Cerebellar nuclear complex (tissue), 1 donor: ENCODE measurements at regions not wholly inside any gene's neighbourhood (a gene's known extent, or its start where the extent isn't known, plus 50 kb on each side); places are given as distances from the start of the nearest gene placed in this dataset.
"Not testable (repeated sequence)": the region's sequence is repeated elsewhere in the genome, so short reads cannot be mapped to it uniquely, and the experiment has no call there.

Experiments used
- DNase-seq, 2 experiments: peaks; one replicate each; lab custom pipeline; 2025; lab: John Stamatoyannopoulos, UW

DNA sequence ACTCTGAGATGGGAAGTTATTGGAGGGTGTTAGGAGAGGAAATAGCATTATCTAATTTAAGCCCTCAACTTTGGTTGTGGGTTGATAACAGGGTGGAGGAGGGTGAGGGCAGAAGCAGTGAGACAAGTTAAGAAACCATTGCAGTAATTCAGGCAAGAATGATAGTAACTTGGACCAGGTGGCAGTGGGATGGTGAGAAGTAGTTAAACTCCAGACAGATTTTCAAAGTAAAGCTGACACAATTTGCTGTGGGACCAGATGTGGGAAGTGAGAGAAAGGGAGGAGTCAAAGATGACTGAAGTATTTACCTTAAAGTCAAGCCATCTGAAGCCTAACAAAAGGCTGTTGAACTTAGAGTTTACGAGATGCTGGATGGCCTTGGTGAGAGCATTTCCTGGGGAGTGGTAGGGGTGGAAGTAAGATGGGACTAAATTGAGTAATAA, 163.2 kb upstream of the KLF7 start:
- no peak for DNase-seq

DNA sequence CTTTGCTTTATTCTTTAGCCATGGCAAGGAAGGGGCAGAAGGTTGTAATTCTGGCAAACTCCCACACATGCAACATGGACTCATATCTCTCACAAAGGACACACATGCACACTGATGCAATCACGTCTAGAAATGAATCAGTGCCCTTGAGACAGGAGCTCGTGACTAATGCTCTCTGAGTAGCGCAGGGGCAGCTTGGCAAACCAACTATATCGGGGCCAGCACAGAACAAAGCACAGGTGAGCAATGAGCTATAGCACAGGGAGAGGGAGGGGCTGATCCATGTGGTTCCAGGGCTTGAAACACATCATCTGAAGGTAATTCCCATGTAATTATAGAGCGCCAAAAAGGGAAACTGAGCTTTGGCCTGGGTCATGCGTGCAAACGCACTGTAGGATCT, 165.2 kb upstream of the KLF7 start:
- DNase-seq: no peak

DNA sequence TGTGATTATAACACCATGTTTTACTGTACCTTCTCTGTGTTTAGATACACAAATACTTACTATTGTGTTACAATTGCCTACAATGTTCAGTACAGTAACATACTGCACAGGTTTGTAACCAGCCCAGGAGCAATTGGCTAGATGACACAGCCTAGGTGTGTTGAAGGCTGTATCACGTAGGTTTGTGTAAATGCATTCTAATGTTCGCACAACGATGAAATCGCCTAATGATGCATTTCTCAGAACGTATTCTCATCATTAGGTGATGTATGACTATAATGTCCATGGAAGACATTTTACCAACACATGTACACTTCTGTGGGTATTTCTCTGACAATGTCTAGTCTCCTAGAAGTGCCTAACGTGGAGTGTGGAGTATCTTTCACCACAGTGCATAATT, 165.9 kb upstream of the KLF7 start:
- DNase-seq: no peak

DNA sequence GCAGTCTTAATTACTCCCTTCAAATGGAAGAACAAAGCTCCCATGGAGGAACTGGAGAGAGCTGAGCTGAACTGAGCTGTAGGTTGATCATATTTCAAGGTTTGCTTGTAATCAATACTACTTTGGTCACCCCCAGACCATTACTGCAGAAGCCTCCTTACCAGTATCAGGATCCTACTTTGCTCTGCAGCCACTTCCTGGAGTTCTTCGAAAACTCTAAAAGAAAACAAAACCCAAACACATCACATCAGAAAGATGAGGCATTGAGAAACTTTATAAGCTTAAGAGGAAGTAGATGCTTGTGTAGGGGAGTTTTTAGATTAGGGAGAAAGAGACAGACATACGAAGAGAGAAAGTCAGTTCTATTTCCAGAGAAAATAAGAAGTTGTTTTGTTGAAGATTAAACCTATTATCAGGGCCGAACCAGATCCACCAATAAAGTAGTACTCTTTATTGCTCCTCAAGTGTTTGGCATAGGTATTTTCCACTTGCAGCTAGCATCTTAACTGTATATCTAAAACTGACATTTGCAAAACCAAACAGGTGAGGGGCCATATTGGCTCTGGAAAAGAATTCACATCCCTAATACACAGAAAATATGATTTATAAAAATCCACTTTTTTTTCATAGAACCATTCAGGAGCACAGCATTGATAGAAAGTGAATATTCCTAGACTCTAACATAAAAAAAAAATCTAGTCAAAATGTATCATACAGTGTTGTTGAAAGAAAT, 166.9 kb upstream of the KLF7 start:
- no peak for DNase-seq

DNA sequence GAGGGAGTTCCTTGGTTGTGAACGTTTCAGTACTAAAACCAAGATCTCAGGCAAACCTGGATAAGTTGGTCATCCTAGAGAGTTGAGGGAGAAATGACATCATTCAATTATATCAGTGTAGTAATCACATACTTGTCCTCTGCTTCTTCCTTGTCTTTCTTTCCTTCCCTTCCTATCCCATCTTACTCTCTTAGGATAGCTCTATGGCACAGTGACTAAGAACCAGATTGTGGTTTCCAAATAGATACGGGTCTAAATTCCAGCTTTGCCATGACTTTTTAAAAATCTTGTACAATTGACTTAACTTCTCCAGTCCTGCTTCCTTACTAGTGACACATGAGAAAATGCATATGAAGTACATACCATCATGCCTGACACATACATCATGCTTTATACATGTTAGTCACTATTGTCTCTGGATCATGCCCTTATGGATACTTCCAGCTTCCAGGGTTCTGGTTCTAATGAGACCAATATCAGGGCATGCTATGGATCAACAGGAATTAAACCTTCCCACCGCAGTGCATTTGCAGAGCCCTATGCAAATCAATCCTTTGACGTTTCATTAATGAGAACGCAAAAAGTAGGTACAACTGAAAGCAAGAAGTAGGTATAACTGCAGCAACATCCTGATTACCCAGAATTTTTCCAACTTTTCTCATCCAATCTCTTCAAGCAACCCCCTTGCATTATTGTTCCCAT, 168.0 kb upstream of the KLF7 start:
- no peak for DNase-seq

DNA sequence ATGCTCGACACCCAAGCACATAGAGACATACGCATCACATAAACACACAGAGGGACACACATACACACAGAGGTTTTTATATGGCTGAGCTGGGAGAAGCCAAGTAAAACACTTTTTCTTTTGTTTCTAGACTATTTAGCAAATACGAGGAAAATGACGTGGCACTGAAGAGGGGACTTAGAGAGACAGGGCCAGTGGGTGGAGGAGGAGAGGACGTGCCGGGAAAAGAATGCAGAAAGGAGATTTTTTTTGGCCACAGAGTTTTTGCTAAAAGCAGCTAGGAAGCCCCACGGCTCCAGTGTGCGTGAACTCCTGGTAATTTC, 168.5 kb upstream of the KLF7 start:
- no peak for DNase-seq

DNA sequence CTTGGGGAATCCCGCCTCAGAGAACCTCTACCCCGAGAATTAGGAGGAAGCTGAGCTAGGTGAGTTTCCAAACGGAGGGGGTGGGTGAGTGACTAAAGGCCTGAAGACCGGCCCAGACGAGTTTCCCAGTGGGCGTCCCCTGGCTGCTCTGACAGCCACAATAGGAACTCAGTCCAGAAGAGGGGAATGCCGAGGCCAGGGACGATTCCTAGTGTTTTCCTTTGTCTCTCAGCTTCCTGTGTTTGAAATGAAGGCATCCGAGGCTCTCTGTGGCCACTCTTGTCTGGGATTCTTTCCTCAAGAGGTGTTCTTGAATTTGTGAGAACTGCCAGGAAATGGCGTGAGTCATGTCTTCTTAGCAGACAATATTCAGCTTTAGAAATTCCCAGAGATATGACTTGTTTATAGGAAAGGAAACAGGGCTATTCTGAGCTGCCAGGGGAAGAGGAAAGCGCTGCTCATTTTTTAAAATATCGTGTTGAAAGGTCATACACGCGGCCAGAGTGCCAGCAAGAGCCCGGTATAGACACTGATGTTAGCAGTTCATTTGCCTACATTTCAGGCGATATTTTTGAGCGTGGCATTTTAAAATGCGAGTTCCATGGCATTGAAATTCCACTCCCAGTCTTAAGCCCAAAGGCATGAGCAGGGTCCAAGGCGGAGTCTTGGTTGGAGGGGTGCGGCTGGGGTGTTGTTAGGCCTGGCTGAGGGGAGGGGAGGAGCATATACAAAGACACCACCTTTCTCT, 169.1 kb upstream of the KLF7 start:
- DNase-seq: no peak

DNA sequence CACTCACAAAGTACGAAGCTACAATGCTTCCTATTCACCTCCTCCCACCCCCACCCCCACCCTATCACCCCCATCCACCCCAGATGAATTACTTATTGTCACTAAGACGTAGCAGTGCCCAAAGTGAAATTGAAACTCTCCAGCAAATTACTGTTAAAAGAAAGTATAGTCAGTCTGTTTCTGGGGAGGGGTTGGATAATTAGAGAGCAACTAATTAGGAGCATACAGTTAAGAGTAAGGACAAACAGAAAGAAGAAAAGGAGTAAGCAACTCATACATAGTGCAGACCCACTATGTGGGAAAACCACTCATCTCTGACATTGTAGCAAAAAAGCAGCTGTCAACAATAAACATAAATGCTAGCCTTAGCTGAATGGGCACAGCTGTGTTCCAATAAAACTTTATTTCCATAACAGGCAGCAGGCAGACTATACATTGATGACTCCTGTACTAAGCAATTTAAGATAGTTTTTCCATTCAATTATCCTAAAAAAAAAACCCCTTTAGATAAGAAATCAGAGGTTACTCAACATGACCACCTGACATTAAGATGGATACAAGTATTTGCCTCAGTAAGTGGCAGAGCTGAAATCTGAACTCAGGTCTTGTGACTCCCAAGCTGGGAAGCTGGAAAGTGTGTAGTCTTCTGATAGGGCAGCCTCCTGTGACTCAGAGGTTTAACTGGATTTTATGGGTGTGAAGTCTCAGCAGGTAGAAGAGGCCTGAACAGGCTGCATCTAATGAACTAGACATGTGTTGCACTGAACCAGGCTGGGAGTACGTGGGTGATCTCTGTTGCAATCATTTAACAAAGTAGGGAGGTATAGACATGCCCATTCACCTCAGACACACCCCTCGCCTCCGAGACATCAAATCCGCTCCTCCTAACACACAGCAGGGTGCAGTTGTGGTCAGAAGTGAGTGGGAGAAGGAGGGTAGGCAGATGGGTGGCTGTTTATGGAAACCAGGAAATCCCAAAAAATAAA, 171.8 kb upstream of the KLF7 start:
- no peak for DNase-seq

DNA sequence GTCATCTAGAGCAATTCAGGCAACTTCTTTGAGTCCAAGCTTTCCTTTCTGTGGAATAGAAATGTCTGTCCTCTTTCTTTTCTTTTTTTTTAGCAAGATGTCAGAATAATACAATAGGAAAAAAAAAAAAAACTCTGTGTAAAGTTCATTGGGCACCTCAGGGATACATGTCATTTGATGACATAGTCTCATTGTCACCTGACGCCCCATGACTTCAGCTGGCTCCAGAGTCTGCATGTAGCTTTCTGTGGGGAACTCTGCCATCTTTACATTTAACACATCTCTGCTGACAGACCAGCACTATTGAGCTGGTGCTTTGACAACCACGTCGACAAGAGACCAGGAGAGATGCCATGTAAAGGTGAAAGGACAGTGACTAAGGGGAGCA, 172.5 kb upstream of the KLF7 start:
- DNase-seq: no peak

DNA sequence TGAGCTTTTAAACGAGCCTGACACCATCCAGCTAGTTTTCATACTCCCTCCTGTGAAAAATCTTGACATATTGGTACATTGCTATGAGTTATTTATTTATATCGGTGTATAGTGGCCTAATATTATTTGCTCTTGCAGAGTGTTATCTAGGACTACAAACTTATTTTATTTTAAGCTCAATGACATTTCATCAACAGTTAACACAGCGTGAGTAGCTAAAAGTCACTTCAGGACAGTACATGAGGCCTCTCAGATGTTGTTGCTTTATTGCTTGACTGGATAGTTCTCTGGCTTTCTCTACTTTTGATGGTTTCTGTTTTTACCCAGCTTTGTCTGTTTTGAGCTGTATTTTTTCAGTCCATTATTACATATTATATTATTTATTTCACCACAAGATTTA, 172.9 kb upstream of the KLF7 start:
- no peak for DNase-seq

DNA sequence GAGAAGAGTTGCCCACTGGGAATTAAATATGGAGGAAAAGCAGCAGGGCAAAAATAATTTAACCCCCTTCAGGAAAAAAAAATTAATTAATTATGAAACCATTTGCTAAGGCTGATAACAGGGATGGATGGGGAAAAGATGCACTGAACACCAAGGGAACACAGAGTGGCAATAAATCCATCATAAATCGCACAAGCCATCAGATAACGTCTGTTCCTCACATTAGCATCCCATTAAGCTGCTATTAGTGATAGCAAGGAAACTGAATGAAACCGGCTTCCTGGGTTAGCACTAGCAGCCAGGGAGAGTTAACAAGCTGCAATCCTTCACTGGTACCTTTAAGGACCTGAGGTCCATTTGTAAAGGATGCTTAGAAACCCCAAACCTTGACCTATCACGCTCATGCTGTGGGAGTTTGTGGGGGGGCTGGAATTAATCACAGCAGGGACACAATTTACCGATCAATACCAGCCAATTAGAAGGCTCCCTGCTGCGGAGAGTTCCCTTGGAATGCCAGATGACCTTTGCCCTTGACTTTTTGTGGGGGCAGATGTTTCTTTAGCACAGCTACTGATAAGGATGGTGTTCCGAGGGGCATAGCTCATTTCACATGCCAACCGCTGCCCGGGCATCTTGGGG, 175.5 kb upstream of the KLF7 start:
- no peak for DNase-seq

DNA sequence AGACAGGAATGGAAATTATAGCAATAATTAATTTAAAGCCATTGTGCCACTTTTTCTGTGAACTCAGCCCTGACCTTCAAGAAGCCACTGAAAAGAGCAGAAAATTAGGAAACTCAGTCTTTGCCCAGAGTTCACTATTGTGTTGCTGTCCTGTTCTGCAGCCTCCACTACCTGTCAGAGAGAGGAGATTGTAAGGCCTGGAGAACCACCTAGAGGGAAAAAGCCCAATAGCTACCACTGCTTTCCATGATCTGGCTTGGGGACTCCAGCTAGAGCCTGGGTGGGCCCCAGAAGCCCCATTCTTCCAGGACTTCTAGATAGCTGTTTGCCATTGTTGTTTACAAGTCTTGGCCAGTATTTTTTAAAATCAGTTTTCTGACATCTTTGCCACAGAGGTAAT, 176.1 kb upstream of the KLF7 start:
- no peak for DNase-seq

DNA sequence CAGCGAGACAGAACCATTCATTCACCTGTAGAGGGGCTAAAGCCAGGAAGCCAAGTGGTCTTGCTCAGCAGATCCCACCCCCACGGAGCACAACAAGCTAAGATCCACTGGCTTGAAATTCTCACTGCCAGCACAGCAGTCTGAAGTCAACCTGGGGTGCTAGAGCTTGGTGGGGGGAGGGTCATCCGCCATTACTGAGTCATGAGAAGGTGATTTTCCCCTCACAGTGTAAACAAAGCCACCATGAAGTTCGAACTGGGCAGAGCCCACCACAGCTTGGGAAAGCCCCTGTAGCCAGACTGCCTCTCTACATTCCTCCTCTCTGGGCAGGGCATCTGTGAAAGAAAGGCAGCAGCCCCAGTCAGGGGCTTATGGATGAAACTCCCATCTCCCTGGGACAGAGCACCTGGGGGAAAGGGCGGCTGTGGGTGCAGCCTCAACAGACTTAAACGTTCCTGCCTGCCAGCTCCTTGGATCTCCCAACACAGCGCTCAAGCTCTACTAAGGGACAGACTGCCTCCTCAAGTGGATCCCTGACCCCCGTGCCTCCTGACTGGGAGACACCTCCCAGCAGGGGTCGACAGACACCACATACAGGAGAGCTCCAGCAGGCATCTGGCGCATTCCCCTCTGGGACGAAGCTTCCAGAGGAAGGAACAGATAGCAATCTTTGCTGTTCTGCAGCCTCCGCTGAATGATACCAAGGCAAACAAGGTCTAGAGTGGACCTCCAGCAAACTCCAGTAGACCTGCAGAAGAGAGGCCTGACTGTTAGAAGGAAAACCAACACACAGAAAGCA, 179.0 kb upstream of the KLF7 start:
- DNase-seq: not testable (repeated sequence)

DNA sequence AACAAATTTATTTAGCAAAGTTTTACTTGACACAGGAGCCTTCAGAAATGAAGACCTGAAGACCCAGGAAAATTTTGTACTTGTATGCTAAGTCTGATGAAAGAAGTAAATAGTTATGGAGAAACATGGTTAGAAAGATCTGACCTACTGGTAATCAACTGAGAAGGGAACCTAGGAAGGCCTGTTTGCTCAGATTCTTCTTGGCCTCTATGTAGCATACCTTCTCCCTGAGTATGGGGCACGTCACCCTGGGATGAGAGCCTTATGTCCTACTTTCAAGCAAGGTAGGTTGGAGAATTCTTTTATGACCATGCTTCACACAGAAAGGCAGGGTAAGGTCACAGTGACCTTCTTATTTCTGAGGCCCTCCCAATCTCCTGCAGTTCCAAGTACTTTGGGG, 178.6 kb upstream of the CREB1 start:
- DNase-seq: no peak

DNA sequence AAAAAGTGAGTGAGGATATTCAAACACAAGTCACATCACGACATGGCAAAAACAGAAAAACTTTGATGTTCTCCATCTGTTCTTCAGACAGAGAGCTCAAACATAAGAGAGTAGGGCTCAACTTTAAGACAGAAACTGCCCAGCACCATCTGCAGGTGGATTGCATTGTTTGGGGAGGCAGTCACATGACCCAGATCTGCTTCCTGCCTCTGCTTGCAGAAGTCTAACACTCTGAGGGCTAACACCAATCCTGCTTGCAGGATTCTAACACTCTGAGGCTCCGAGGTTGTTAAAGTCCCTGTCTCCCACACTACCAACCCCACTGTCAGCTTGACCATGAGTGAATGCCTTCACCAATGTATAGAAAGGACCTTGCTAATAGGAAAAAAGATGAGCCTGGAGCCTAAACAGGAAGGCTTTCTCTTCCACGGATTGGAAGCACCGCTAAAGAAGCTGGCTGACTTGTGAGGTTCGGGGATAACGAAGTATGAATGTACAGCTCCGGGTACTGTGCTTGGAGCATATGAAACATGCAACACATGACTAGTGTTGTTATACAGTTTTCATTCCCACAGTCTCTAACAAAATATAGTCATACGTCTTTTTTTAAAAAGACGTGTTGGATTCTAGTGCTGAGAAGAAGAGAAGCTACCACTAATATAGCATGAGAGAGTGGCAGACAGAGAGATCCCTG, 176.6 kb upstream of the CREB1 start:
- DNase-seq: no peak

DNA sequence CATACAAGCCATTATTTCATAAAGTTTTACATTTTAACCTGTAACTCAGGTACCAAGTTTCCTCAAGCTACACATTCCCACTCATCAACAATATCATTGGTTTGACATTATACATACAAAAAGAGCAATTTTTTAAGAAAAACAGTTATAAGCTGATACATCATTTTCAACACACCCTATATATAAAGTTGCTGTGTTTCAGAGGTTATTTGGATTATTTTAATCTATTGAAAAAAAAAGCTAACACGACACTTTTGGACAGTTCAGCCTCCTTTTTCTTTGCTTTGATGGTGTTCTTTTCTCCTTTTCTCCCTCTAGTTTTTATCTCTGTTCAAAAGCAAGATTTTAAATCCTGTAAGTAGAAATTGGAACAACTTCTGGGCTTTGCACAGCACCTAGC, 175.9 kb upstream of the CREB1 start:
- no peak for DNase-seq

DNA sequence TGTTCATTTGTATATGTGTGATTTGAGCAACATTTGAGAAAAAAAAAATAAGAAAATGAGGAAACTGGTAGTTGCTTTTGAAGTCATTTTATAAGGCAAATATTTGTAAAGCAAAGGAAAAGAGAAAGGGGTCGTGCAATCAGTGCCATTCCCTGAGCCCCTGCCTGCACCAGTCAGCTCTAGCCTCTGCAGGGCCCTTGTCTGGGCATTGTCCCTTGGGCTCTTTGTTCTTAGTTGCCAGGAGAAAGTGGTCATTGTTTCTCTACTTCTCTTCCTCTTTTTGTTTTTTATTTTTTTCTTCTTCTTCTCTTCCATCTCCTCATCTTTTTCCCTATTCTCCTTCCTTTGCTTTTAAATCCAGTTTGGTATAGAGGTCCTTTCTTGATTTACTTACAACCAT, 175.3 kb upstream of the CREB1 start:
- DNase-seq: no peak

DNA sequence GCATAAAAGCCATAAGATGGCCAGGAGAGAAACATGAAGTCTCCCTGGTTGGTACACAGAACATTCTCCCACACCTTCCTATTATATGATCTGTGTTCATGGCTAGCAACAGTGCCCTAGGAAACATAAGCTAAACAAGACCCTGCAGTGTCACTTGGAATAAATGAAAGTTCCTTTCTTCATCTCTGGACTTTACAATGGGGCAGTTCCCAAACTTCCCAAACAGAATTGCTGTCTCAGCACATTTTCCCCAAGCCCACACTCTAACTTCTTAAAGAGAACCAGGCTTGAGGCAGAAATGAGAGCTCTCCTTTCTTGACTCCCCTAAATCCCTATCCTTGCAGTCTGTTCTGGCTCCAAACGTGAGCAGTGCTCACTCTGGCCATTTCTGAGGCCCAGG, 173.2 kb upstream of the CREB1 start:
- no peak for DNase-seq

DNA sequence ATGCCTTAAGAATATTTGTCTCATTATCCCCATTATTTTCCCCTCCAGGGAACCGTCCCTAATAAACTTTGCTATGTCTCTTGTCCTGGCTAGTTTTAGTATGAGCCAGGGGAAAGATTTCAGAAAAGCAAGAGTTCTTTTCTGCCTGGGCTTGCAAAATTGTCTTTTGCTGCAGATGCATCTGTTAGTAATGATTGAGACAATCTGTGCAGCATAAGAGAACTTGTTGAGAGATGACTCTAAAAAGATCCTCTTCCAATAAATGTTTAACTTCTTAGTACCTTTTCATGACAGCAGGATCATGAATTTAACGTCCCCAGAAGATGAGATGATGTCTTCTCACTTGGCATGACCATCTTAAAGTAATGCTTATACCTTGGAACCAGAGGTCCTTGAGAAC, 172.5 kb upstream of the CREB1 start:
- DNase-seq: no peak

DNA sequence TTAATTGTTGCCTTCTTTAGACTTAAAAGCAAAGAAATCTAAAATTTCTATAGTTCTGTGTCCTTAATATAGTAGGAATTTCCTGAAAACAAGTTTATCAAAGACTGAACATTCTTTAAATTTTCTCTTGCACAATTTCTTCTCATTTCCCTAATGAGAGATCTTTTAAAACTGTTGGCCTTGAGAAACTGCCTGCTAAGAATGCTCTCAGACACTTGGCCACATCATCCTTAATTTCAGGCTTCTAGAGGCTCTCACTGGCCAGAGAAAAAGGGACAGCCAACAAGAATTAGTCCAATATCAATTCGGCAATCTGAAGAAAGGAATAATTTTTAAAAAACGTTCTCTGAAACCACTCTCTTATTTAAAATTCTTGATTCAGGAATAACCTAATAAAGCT, 167.0 kb upstream of the CREB1 start:
- no peak for DNase-seq
